IPS-11a (cell line): ENCODE measurements at regions not wholly inside any gene's neighbourhood (a gene's known extent, or its start where the extent isn't known, plus 50 kb on each side); places are given as distances from the start of the nearest gene placed in this dataset.
"Not testable (repeated sequence)": the region's sequence is repeated elsewhere in the genome, so short reads cannot be mapped to it uniquely, and the experiment has no call there.

Experiments
- H3K4me3 ChIP-seq: one replicate; pipeline ENCODE4 v1.5.1; 2013; ENCODE audit warnings: low read depth, low read length, control low read depth

DNA sequence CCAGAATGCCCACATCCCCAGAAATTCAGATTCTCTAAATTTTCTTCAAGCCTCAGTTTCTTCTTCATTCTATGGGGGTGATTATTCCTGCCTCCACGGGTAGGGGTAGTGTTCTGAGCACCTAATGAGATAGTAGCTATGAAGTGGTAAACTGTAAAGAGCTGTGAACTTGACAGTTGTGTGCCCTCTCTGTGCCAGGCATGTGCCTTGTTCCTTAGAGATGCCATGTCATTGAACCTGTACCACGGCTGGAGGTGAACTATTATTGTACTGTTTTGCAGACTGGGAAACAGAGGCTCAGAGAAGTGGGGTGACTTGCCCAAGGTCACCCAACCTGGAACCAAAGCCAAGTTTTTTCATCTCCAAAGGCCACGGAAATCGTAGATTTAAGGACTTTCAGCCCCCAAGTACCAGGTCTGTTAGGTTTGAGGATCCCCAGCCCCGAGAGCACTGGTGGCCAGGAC, 67.7 kb upstream of the SIRPA start:
- H3K4me3 ChIP-seq = no peak overlapping the region

DNA sequence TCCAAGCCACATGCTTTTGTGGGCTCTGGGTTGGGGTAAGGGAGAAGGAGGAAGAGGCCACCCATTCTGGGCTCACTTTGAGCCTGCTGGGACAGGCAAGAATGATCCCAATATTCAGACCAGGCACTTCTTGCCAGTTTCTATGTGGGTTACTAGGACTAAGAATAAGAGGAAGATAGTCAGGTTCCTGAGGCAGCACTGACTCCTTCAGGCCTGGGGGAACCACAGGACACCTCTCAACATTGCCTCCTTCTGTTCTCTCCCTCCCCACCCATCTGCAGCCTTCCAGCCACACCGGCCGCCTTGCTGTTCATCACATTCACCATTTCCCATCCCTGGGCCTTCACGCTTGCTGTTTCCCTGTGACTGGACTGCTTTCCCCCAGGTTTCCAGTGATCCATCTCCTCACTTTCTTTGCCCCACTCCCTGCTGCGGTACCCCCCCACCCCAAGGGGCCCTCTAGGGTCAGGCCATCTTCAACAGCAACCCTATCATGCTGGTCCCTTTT, 69.2 kb upstream of the SIRPA start:
- H3K4me3 ChIP-seq = no peak overlapping the region

DNA sequence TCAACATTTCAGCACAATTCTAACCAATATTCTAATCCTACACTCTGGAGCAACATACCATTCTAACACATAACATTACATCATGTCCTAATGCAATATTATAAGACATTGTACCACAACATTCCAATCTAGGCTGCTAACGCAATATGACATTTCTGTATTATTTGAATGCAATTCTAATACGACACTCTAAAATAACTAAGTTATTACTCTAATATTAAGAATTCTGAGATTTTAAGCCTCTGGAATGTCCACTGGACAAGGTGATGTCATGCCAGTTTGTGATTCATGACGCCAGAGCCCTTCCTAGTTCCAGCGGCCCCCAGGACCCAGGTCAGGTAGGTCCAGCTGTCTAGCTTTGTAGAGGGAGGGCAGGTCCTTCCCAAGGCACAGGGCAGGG, 69.7 kb upstream of the SIRPA start:
- H3K4me3 ChIP-seq = no peak overlapping the region

DNA sequence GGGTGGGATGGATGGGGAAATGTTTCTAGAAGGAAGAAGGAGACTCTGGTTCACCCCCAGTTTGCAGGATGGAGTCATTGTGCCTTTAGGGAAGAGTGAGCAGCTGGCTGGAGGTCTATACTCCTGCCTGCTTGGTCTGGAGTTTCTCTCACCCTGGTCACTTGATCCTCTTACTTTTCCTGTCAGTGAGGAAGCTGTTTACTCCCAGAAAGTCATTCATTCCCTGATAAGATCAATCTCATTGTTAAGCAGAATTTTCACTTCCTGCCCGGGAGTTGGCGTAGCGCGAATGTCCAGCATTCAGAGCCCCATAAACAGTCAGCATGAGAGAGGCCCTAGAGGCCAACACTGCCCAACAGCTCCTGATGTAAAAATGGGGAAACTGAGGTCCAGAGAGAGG, 70.4 kb upstream of the SIRPA start:
- H3K4me3 ChIP-seq = no peak overlapping the region

DNA sequence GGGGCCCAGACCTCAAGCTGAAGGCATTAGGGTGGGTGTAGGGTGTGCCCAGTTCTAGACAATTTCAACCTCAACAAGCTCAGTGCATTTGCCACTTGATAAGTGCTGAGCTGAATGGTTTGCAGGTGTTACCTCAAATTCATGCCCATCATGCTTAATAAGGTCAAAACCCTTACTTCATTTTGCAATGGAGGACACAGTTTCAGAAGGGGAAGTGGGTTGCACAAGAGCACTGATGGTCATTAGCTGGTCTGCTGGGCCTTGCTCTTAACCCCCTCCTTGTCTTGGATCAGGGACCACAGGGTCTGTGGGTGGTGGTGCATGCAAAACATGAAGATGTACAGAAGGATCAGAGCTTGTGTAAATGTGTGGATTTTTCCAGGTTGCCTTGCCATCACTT, 71.0 kb upstream of the SIRPA start:
- H3K4me3 ChIP-seq = no peak overlapping the region

DNA sequence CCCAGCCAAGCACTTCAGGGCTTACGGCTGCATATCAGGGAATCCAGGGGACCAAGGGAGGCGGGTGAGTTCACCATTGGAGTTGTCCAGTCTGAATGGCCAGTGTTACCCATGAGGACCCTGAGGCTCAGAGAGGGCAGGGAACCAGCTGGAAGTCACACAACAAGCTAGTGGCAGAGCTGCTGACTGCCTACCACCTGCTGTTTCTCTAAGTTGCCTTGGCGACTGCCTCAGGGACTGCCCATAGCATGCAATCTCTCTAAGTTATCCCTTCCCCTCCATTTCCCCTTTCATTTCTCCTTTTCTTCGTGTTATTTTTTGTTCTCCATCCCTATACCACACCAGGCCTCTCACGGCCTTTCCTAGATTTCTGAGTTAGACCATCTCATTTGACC, 71.8 kb upstream of the SIRPA start:
- no peak overlapping the region for H3K4me3 ChIP-seq

DNA sequence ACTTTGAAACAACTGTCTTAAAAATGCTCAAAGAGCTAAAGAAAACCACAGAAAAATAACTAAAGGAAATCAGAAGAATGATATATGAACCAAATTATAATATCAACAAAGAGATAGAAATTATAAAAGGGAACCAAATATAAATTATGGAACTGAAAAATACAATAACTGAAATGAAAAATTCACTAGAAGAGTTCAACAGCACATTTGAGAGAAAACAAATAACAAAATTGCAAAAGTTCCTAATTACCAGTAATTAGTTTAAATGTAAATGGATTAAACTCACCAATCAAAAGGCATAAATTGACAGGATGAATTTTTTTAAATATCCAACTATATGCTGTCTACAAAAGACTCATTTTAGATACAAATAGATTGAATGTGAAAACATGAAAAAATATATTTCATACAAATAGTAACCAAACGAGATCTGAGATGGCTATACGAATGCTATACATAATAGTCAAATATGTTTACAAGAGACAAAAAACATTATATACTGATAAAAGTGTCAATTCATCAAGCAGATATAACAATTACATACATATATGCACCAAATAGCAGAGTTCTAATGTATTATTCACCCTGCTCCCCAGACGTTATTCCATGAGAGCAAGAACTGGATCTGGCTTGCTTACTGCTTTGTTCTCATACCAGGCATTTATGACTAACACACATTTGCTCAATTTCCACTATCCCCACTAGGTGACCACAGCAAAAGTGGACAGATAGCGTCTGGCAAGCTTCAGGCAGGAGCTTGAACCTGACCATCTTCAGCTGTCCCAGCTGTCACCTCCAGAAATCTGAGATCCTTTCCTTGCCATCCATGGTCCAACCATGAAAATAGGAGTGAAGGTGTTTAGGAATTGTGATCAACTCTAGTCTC, 72.4 kb upstream of the SIRPA start:
- no peak overlapping the region for H3K4me3 ChIP-seq

DNA sequence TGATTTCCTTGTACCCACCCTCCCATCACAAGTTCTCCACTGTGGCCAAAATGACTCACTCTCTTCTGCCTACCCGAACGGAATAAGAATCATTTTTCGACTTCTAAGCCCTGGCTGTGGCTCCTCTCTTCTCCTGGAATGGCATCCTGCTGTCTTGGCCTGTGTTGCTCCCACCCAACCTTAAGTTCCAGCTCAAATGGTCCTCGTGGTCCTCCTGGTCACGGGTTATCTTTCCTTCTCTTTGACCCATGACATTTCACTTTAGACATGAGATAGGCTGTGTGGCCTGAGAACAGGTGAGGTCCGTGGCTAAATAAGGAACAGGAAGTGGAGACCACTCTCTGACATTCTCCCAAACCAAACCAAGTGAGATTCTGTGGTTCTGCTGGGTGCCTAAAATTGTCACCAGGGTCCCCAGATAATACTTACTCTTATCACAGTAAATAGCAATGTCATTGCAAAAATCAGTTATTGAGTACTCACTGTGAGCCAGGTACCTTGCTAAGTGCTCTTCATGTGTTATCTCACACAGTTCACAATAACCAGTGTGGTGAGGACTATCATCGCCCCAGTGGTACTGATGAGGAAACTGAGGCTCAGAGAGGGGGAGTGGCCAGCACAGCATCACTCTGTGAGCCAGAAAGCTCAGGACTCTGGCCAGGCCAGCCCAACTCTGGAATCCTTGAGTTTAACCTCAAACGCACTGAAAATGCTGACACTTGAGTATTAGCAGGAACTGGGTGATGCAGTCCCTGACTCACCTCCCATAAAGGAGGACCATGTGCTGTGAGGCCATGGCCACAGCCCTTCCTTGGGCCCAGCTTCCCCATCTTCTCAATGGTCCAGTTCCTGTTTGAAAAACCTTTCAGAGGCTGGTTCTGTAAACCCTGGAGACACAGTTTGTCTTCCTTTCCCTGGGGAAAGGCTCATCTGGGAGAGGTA, 74.8 kb upstream of the SIRPA start:
- H3K4me3 ChIP-seq = no peak overlapping the region

DNA sequence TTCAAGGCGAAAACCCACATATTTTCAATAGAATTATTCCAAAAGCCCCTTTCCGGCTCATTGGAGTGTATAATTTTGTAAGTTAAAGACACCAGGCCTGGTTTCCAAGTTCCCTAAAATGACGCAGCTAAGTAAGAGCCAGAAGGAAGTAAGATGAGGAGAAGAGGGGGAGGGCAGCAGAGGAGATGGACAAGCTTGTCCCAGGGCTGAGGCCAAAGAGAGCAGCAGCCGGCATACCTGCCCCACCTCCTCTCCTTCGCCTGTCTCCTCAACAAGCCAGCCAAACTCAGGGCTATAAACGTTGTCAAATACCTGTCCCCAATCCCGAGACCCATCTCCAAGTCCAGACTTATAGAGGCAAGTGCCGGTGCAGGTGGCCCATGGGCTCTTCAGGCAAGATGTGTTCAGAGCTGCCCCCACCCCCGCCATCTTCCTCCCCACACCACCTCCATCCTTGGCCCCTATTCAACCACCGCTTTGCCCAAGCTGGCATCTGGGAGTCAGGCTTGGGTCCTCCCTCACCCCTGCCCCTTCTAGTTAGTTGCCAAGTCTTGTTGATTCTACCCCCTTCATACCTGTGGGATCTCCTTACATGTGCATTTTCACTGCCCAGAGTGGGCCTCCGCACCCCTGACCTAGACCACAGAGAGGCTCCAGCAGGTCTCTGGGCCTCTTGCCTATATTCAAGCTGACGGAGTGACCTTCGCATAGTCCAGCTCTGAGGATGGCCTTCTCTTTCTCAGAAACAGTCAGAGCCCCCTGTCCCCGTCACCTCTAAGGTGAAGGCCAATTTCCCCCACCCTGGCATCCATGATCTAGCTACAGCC, 75.7 kb upstream of the SIRPA start:
- H3K4me3 ChIP-seq = no peak overlapping the region

DNA sequence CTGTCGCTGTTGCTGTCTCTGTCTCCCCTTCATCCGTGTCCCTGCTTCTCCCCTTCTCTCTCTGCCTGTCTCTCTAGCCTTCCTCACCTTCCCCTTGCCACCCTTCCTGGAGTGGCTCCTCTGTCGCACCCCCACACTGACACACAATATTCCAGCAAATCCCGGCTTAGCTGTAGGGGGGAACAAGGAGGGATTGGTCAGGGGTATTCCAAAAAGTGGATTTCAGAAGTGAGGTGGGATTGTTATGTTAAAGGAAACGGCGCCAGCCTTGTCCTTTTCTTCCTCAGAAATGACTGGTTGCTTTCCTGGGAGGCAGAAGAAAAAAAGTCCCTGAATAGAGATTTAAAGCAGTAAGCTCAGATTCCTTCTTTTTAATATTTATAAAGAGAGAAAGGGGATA, 76.3 kb upstream of the SIRPA start:
- no peak overlapping the region for H3K4me3 ChIP-seq

DNA sequence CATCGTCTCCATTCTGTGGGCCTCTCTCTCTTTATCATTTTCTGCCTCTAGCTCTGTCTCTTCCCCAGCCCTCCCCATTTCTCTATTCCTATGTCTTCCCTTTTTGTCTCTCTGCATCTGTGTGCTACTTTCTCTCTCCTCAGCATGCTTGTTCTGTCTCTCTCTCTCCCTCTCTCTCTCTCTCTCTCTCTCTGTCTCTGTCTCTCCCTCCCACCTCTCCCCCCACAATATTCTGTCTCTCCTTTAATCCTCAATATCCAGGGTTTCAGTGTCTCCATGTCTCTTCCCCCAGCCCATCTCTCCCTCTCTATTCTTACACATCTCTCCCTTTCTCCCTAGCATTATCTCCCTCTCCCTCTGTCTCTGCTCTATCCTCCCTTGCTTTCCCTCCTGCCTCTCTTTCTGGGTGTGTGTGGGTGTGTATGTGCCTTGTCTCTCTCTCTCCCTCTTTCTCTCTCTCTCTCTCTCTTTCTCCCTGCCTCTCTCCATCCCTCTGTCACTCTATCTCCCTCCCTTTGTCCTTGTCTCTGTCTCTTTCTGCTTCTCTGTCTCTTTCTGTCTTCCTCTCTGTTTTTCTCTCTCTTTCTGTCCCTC, 76.9 kb upstream of the SIRPA start:
- H3K4me3 ChIP-seq = no peak overlapping the region

DNA sequence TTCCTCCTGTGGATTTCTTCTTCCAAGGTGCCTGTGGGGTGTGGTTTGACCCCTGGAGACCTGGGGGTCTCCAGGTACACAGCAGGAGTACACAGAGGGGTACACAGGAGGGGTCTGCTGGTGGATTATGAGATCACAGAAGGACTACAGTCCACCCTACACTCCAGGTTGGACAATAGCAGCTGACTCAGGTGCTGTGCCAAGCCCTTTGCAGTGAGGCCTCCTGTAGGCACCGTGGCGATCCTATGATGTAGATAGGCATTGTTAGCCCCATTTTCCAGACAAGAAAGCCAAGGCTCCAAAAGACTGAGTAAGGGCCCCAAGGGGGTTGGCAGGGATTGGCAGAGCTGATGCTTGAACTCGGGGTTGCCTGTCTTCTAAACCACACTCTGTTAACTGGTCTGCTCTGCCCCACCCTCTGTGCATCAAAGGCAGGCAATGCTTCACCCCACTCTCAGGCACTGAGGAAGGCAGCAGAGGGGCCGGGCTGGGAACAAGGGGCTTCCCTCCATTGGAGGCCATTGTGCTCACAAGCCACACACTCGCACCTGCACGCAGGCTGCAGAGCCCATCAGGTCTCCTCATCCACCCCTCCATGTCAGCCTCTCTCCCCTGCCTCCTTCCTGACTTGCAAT, 77.5 kb upstream of the SIRPA start:
- H3K4me3 ChIP-seq = no peak overlapping the region

DNA sequence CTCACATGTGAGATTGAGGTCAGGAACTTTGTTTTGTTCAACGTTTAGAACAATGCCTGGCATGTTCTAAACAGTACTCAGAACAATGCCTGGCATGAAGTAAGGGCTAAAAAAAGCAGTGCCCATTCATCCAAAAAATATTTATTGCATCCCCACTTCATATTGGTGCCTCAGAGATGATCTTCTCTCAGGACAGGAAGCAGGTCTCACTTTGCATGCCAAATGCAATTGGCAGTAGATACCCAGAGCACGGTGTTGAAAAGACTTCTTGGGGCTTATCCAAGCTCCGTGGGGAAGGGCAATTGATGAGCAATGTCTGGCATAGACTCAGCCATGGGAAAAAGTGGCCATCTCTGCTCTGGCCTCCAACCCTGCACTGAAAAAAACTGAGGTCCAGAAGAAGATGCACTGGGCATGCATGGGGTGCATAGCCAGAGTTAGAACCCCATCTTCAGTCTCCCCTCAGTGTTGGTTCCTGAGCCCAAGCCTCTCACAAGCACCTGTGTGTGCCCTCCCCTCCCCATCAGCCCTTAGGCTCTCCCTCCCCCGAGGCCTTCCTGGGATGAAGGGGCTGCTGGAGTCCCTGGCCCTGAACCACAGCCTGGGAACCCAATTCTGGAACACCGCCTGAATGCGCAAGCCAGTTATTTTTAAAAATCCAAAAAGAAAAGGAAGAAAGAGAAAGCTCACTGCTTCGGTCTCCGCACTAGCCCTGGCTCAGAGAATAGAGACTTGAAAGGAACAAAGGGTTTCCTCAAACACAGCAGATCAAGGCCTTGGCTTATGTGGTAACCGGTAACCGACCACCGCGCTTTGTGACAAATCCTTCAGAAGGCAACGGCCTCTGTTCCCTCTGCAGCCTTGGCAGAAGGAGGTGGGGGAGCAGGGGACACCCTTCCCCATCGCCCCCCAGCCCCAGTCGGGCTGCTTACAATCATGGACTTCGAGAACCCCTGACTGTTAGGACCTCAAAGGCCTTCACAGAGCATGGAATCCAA, 78.5 kb upstream of the SIRPA start:
- H3K4me3 ChIP-seq = no peak overlapping the region

DNA sequence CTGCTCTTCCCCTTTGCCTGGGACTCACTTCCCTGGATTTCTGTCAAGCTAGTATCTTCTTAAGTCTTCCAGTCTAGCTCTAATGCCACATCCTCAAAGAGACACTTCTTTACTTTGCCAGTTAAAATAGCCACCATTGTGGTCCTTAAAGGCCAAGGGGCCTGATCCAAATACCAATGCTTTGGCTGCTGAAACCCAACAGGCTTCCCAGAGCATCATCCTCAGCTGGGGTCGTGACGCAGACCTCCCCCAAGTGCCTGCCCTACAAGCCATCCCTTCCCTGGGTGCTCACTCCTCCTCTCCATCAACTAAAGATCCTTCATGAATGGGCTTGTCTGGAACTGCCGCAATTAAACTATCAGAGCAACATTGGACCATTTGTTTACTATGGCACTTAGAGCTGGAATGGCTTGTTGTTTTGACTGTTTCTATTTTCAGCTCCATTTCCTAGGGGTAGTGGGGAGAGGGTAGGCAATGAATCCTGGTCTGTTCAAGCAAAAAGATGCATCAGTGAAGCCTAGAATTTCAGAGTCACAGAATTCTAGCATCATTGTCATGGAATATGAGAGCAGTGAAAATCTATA, 79.6 kb upstream of the SIRPA start:
- H3K4me3 ChIP-seq = no peak overlapping the region

DNA sequence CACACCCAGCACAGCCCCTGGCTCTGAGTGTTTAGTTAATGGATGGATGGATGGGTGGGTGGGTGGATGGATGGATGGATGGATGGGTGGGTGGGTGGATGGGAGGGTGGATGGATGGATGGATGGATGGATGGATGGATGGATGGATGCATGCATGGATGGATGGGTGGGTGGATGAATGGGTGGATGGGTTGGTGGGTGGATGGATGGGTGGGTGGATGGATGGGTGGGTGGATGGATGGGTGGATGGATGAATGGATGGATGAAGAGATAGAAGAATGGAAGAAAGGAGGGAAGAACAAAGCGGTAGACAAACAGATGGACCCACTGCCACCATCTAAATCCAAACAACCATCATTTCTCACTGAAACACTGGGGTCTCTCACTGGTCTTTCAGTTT, 80.3 kb upstream of the SIRPA start:
- H3K4me3 ChIP-seq = not testable (repeated sequence)

DNA sequence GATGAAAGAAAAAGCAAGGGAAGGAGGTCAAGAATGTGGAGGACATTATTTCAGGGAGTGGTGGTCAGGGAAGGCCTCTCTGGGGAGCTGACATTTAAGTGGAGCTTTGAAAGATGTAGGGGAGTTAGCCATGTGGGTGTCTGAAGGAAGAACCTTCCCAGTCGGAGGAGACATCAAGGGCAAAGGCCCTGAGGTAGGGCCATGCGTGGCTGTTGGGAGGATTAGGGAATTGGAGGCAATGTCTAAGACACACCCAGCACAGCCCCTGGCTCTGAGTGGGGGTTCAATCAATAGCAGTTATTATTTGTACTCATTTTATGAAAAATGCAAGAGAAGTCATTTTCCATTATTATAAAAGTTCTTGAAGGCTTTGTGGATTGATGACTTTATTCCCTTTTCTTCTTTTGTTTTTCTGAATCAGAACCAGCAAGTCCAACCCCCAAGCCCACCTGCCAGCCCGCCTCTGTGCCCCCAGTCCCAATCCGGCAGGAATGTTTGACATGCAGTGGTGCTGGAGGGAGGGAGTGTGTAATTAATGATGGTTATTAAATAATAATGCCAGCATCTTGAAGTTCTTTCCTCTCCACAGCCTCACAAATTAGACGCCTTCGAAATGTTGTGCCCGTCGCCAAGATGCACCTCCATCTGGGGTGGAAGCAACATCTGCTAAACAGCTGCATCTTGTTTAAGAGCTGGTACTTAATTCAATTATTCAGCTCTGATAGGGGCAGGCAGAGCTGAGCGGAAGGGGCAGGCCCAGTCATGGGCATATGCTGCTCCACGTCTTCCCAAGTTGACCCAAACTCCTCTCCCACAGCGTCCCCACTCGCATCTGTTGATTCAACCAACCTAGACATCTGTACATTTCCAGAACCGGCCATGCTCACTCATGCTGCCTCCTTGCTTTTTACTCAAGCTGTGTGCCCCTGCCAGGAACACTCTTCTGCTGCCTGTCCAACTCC, 81.3 kb upstream of the SIRPA start:
- H3K4me3 ChIP-seq = no peak overlapping the region

DNA sequence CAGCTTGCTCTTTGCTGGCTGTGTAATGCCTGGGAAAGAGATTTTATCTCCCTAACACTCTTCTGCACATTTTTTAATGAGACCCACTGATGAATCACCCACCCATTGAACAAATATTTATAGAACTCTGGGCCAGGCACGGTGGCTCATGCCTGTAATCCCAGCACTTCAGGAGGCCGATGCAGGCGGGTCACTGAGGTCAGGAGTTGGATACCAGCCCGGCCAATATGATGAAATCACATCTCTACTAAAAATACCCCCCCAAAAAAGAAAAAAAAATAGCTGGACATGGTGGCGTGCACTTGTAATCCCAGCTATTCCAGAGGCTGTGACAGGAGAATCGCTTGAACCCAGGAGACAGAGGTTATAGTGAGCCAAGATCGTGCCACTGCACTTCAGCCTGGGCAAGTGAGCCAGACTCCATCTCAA, 82.1 kb upstream of the SIRPA start:
- H3K4me3 ChIP-seq = no peak overlapping the region
